Neutrophil (primary cell): ENCODE measurements at regions not wholly inside any gene's neighbourhood (a gene's known extent, or its start where the extent isn't known, plus 50 kb on each side); places are given as distances from the start of the nearest gene placed in this dataset.

Experiments
- H3K27ac ChIP-seq: fragments of 200-600 bp; sonication (generic); 2 replicates; pipeline ENCODE4 v1.5.1; 2016; ENCODE audit warnings: mild to moderate bottlenecking, moderate library complexity
- H3K27me3 ChIP-seq: fragments of 200-600 bp; sonication (generic); 2 replicates; pipeline ENCODE4 v1.6.0; 2016; ENCODE audit warnings: mild to moderate bottlenecking
- H3K36me3 ChIP-seq: fragments of 200-600 bp; sonication (generic); 2 replicates; pipeline ENCODE4 v1.5.1; 2017
- H3K4me1 ChIP-seq, 2 experiments: fragments of 200-600 bp in 1 of 2; sonication (generic) in 1 of 2; 1 replicate in 1 of 2; 2 replicates in 1 of 2; pipeline versions ENCODE4 v1.5.1 to v1.6.1; 2013 to 2016; ENCODE audit warnings: low read depth in 1 of 2, low read length in 1 of 2, mild to moderate bottlenecking in 1 of 2, moderate library complexity in 1 of 2; ENCODE audit not compliant: control insufficient read depth in 1 of 2, insufficient read depth in 1 of 2
- H3K4me3 ChIP-seq, 2 experiments: fragments of 200-600 bp in 1 of 2; sonication (generic) in 1 of 2; 1 replicate in 1 of 2; 2 replicates in 1 of 2; pipeline ENCODE4 v1.5.1; 2013 to 2016; ENCODE audit warnings: low read depth in 1 of 2, low read length in 1 of 2, mild to moderate bottlenecking in 1 of 2, moderate library complexity in 1 of 2
- H3K9me3 ChIP-seq: fragments of 200-600 bp; sonication (generic); 2 replicates; pipeline ENCODE4 v1.5.1; 2016
- CTCF ChIP-seq: fragments of 200-600 bp; sonication (generic); IDR thresholded peaks from 2 replicates; pipeline ENCODE4 v1.5.1; 2016; ENCODE audit warnings: antibody characterized with exemption

DNA sequence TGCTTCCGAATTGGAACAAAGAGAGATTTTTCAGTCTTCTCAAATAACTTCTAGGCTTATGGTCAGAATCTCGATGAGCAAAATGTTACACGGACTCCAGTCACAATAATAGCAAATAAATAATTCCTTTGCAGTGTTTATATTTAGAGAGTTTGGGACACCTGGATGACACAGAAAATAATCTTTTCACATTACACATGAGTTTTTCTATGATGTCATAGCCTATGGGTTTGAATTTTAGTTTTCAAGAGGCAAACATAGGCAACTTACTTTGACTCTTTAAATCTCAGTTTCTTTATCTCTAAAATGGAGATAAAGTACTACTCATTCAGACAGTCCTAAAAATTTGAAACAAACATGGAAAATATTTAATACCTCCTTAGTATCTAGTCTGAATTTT lies 372.0 kb downstream of the HAPSTR1 start:
- H3K4me1 ChIP-seq = no peaks in the 10 kb centered on the region
- no peaks in the 10 kb centered on the region for H3K36me3 ChIP-seq
- no peak overlapping the region for H3K4me3 ChIP-seq
- no peak overlapping the region for H3K27ac ChIP-seq
- no peak for TF ChIP-seq CTCF
- H3K27me3 ChIP-seq = no peaks in the 10 kb centered on the region
- no peaks in the 10 kb centered on the region for H3K9me3 ChIP-seq

DNA sequence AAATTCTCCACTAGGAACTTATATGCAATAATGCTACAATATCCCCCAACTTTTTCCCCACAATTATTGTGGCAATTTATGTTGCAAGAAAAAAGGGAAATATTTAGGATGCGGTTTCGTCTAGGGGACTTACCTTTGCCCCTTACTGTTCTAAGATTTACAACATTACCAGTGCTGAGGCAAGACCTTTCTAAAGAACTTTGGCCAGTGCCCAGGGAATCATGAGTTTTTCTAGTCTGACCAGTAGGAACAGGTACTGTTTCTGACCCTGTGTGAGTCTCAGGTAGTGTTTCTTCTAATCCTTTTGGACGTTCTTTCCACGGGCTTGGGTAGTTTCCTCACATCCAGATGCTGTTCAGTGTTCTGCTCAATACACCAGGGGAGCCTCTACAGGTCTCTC lies 373.7 kb downstream of the HAPSTR1 start:
- Histone ChIP-seq H3K4me1 (no peaks in the 10 kb centered on the region), H3K4me3 (no peak overlapping the region), H3K9me3 (no peaks in the 10 kb centered on the region), H3K36me3 (no peaks in the 10 kb centered on the region), H3K27me3 (no peaks in the 10 kb centered on the region), H3K27ac (no peak overlapping the region)
- no peak for TF ChIP-seq CTCF

DNA sequence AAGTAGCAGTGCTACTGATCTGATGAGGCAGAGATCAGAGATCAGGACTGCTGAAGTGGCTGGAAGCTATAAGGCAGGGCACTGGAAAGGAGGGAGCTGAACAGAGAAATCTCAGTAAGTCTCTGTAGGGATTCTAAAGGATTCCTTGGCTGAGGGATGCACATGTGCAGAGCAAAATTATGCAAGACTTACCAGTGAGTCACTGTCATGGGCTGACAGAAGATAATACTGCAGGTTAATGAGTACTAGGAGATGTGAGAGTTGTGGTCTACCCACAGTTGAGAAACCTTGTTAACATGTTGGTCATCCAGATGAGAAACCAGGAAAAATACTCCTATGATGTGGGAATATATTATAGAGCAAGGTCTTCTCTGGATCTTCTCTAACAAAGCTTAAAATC lies 378.1 kb downstream of the HAPSTR1 start:
- H3K27ac ChIP-seq = no peak overlapping the region
- H3K9me3 ChIP-seq = no peaks in the 10 kb centered on the region
- H3K27me3 ChIP-seq = no peaks in the 10 kb centered on the region
- no peak for TF ChIP-seq CTCF
- H3K36me3 ChIP-seq = no peaks in the 10 kb centered on the region
- H3K4me3 ChIP-seq = no peak overlapping the region
- H3K4me1 ChIP-seq = no peaks in the 10 kb centered on the region

DNA sequence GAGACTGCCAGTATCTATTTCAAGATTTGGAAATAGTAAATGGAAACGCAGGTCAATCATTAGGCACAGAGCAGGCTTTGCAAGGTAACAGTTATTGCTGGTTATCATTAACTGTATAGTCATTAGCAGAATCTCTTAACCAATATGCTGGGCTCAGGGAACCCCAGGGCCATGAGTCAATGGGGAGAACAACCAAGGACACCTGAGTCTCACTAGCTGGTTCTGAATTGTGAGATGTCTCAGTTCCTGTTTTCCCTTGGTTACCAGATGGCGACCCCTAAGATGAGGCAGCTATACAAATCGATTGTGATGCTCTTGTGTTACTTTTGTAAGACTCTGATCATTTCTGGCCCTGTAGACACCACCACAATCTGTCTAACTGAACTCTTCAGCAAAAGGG lies 385.3 kb downstream of the HAPSTR1 start:
- Histone ChIP-seq H3K36me3 (no peaks in the 10 kb centered on the region), H3K27me3 (no peaks in the 10 kb centered on the region), H3K4me3 (no peak overlapping the region), H3K9me3 (no peaks in the 10 kb centered on the region), H3K27ac (no peak overlapping the region), H3K4me1 (no peaks in the 10 kb centered on the region)
- TF ChIP-seq CTCF = no peak

- no peaks in the 10 kb centered on the region for H3K36me3 ChIP-seq
- H3K4me3 ChIP-seq = no peak overlapping the region
- H3K27ac ChIP-seq = no peak overlapping the region
- no peaks in the 10 kb centered on the region for H3K9me3 ChIP-seq
- H3K27me3 ChIP-seq = no peaks in the 10 kb centered on the region
- no peak for TF ChIP-seq CTCF
- H3K4me1 ChIP-seq = no peaks in the 10 kb centered on the region
These were observed 387.6 kb downstream of the HAPSTR1 start for GRCh38 chr16:9479008-9479407.

DNA sequence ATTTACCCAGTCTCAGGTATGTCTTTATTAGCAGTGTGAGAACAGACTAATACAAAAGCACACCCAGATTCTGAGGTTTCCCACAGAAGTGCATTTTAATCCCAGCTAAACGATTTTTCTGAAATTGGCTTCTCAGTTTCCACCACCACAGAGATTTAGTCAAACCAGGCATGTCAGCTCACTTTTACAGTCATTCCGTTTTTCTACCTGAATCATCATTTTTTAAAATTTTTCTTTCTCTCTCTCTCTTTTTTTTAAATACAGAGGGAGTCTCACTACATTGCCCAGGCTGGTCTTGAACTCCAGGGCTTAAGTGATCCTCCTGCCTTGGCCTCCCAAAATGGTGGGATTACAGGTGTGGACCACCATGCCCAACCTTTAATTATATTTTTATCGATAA lies 389.1 kb downstream of the HAPSTR1 start:
- TF ChIP-seq CTCF = no peak
- Histone ChIP-seq H3K9me3 (no peaks in the 10 kb centered on the region), H3K4me1 (no peaks in the 10 kb centered on the region), H3K27ac (no peak overlapping the region), H3K27me3 (no peaks in the 10 kb centered on the region), H3K36me3 (no peaks in the 10 kb centered on the region), H3K4me3 (no peak overlapping the region)
